Lower lobe of right lung (tissue), 2 donors: ENCODE measurements at regions not wholly inside any gene's neighbourhood (a gene's known extent, or its start where the extent isn't known, plus 50 kb on each side); places are given as distances from the start of the nearest gene placed in this dataset.
"Not testable (repeated sequence)": the region's sequence is repeated elsewhere in the genome, so short reads cannot be mapped to it uniquely, and the experiment has no call there.

Experiments used
- ATAC-seq, 2 donors: fragments of 200-7000 bp; cut with Tn5 transposase; one replicate each; pipeline ENCODE4 v1.9.1; 2020 to 2022; ENCODE audit warnings: mild to moderate bottlenecking in 2 of 2, moderate library complexity in 2 of 2
- DNase-seq: peaks from one replicate; pipeline ENCODE4 v3.0.0-alpha.2; 2020
- H3K27ac ChIP-seq: fragments of 200-600 bp; one replicate; pipeline ENCODE4 v1.8.0; 2022
- H3K27me3 ChIP-seq: fragments of 200-600 bp; one replicate; pipeline ENCODE4 v1.8.0; 2022; ENCODE audit warnings: low read depth
- H3K36me3 ChIP-seq: fragments of 200-600 bp; one replicate; pipeline ENCODE4 v1.8.0; 2022; ENCODE audit warnings: mild to moderate bottlenecking
- H3K4me1 ChIP-seq: fragments of 200-600 bp; one replicate; pipeline ENCODE4 v1.8.0; 2022
- H3K4me3 ChIP-seq: fragments of 200-600 bp; one replicate; pipeline ENCODE4 v1.8.0; 2022; ENCODE audit warnings: mild to moderate bottlenecking
- H3K9me3 ChIP-seq: fragments of 200-600 bp; one replicate; pipeline ENCODE4 v1.8.0; 2022
- CTCF ChIP-seq: fragments of 200-600 bp; IDR thresholded peaks from one replicate; pipeline ENCODE4 v1.8.0; 2022; ENCODE audit warnings: antibody characterized with exemption, mild to moderate bottlenecking
- intact Hi-C: fragments of 100-400 bp; cut with DNase I; formaldehyde crosslinking; loops from one replicate; pipeline ENCODE4 v1.11.0; 2022
- donor health status: DM: no; HTN: yes; CAD: no; lungs with severe emphysema.

GRCh38 chr1:73306899-73307555 lies 890.9 kb downstream of the LRRIQ3 start:
- Histone ChIP-seq H3K27ac (no peak overlapping the region), H3K4me1 (no peaks in the 10 kb centered on the region), H3K36me3 (no peaks in the 10 kb centered on the region), H3K4me3 (no peak overlapping the region), H3K9me3 (no peaks in the 10 kb centered on the region), H3K27me3 (no peaks in the 10 kb centered on the region)
- TF ChIP-seq CTCF = no peak
- ATAC-seq (no peak), DNase-seq (no peak)
- intact Hi-C loops = no loop called here

GRCh38 chr1:73273886-73274285 lies 924.1 kb downstream of the LRRIQ3 start:
- ATAC-seq = no peak
- no peak for TF ChIP-seq CTCF
- Histone ChIP-seq H3K4me3 (no peak overlapping the region), H3K27ac (no peak overlapping the region), H3K36me3 (no peaks in the 10 kb centered on the region), H3K9me3 (peaks cover 6% of the 10 kb centered on the region), H3K4me1 (no peaks in the 10 kb centered on the region), H3K27me3 (no peaks in the 10 kb centered on the region)
- DNase-seq = no peak
- intact Hi-C loops = no loop called here

GRCh38 chr1:73245196-73245595 lies 952.8 kb downstream of the LRRIQ3 start:
- ATAC-seq, H3K4me3 ChIP-seq, DNase-seq, H3K27me3 ChIP-seq, H3K36me3 ChIP-seq, H3K27ac ChIP-seq, intact Hi-C loops, H3K4me1 ChIP-seq: not testable (repeated sequence)
- H3K9me3 ChIP-seq = peaks cover 15% of the 10 kb centered on the region

- no peak for TF ChIP-seq CTCF
- H3K9me3 ChIP-seq = no peaks in the 10 kb centered on the region
- ATAC-seq (no peak), DNase-seq (no peak)
- intact Hi-C loops = no loop called here
- H3K27me3 ChIP-seq = no peaks in the 10 kb centered on the region
- no peaks in the 10 kb centered on the region for H3K4me1 ChIP-seq
- H3K36me3 ChIP-seq = no peaks in the 10 kb centered on the region
- no peak overlapping the region for H3K27ac ChIP-seq
- no peak overlapping the region for H3K4me3 ChIP-seq
Observed at GRCh38 chr1:73218995-73219546, 936.7 kb upstream of the NEGR1 start.

- Histone ChIP-seq H3K4me3 (no peak overlapping the region), H3K4me1 (no peaks in the 10 kb centered on the region), H3K36me3 (no peaks in the 10 kb centered on the region), H3K27me3 (no peaks in the 10 kb centered on the region), H3K27ac (no peak overlapping the region), H3K9me3 (peaks cover 5% of the 10 kb centered on the region)
- DNase-seq = no peak
- no peak for ATAC-seq
- intact Hi-C loops = no loop called here
- TF ChIP-seq CTCF = no peak
Observed at GRCh38 chr1:73205294-73205973, 923.1 kb upstream of the NEGR1 start.

- no peak for TF ChIP-seq CTCF
- intact Hi-C loops = no loop called here
- DNase-seq (no peak), ATAC-seq (no peak)
- no peaks in the 10 kb centered on the region for H3K36me3 ChIP-seq
- no peak overlapping the region for H3K27ac ChIP-seq
- H3K4me3 ChIP-seq = no peak overlapping the region
- no peaks in the 10 kb centered on the region for H3K9me3 ChIP-seq
- H3K4me1 ChIP-seq = no peaks in the 10 kb centered on the region
- no peaks in the 10 kb centered on the region for H3K27me3 ChIP-seq
Observed at GRCh38 chr1:73197972-73198371, 915.6 kb upstream of the NEGR1 start.
